Suprapubic skin (tissue), 4 donors: ENCODE measurements at regions not wholly inside any gene's neighbourhood (a gene's known extent, or its start where the extent isn't known, plus 50 kb on each side); places are given as distances from the start of the nearest gene placed in this dataset.
"Not testable (repeated sequence)": the region's sequence is repeated elsewhere in the genome, so short reads cannot be mapped to it uniquely, and the experiment has no call there.

ENCODE experiments used
- DNase-seq, 2 donors: peaks; one replicate each; pipeline ENCODE4 v3.0.0-alpha.2; 2019; ENCODE audit warnings: low spot score in 2 of 2
- H3K27ac ChIP-seq: fragments of 200-600 bp; sonication (generic); one replicate; pipeline ENCODE4 v1.5.1; 2019
- H3K27me3 ChIP-seq: fragments of 200-600 bp; sonication (generic); one replicate; pipeline ENCODE4 v1.5.1; 2019
- H3K36me3 ChIP-seq: fragments of 200-600 bp; sonication (generic); one replicate; pipeline ENCODE4 v1.5.1; 2019
- H3K4me1 ChIP-seq: fragments of 200-600 bp; sonication (generic); one replicate; pipeline ENCODE4 v1.5.1; 2019
- H3K4me3 ChIP-seq: fragments of 200-600 bp; sonication (generic); one replicate; pipeline ENCODE4 v1.5.1; 2019; ENCODE audit warnings: mild to moderate bottlenecking
- H3K9me3 ChIP-seq: fragments of 200-600 bp; sonication (generic); one replicate; pipeline ENCODE4 v1.5.1; 2019
- CTCF ChIP-seq, 2 donors: fragments of 200-600 bp in 1 of 2; fragments of 450-650 bp in 1 of 2; sonication (generic) in 1 of 2; IDR thresholded peaks; one replicate each; pipeline ENCODE4 v1.5.1; 2016 to 2019; ENCODE audit warnings: antibody characterized with exemption in 2 of 2, mild to moderate bottlenecking in 1 of 2, moderate library complexity in 1 of 2
- EP300 ChIP-seq: sonication (generic); formaldehyde crosslinking; IDR thresholded peaks from one replicate; pipeline ENCODE4 v1.6.1; 2017; ENCODE audit warnings: antibody characterized with exemption
- POLR2A ChIP-seq, 2 donors: fragments of 450-650 bp; IDR thresholded peaks; one replicate each; pipeline ENCODE4 v1.6.1; 2017; ENCODE audit warnings: antibody characterized with exemption in 2 of 2, mild to moderate bottlenecking in 2 of 2, moderate library complexity in 2 of 2
- POLR2AphosphoS5 ChIP-seq, 3 donors: sonication (generic); formaldehyde crosslinking; IDR thresholded peaks; one replicate each; pipeline ENCODE4 v1.6.1; 2017; ENCODE audit warnings: antibody characterized with exemption in 3 of 3
- WGBS: methylation state at CpG from one replicate; pipeline ENCODE4 v1.1.5; 2018; 5-methylcytosine and 5-hydroxymethylcytosine counted together

DNA sequence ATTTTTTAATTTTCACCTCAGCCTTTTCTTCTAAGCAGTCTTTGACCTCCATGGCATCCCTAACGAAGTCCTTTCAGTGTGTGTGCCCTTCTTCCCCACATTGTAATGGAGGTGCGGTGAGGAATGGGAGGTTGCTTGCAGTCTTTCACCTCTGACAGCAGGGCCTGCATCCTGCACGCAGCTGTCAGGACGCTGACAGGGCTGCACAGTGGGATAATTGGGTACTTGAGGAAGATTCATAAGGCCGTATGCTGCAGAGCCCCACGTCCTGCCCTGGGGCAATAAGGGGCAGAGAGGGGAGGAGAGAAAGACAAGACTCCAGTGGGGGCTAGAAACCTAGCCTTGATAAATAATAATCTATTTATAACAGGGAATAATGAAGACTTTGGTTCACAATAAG is 184.7 kb downstream of the SAMD5 start:
- WGBS, result 93% methylated on average over 6 of the region's 6 CpGs
- Histone ChIP-seq H3K4me1 (no peaks in the 10 kb centered on the region), H3K9me3 (no peaks in the 10 kb centered on the region), H3K36me3 (no peaks in the 10 kb centered on the region), H3K27ac (no peak overlapping the region), H3K4me3 (no peak overlapping the region), H3K27me3 (no peaks in the 10 kb centered on the region)
- no peak for DNase-seq
- TF ChIP-seq CTCF (IDR thresholded peaks at IDR 0.05), result no peak
- no peak for TF ChIP-seq POLR2AphosphoS5 (IDR thresholded peaks at IDR 0.05)
- TF ChIP-seq EP300, result no peak
- no peak for TF ChIP-seq POLR2A (IDR thresholded peaks at IDR 0.05)

GRCh38 chr6:147694556-147694955 is 186.1 kb downstream of the SAMD5 start:
- H3K4me1 ChIP-seq, H3K4me3 ChIP-seq, H3K27me3 ChIP-seq, DNase-seq, H3K36me3 ChIP-seq, H3K27ac ChIP-seq, H3K9me3 ChIP-seq: not testable (repeated sequence)
- WGBS, result 99% methylated on average over 3 of the region's 3 CpGs

- no peaks in the 10 kb centered on the region for H3K27me3 ChIP-seq
- WGBS, result 92% methylated on average over 1 of the region's 1 CpG
- no peaks in the 10 kb centered on the region for H3K36me3 ChIP-seq
- H3K4me1 ChIP-seq, result no peaks in the 10 kb centered on the region
- H3K9me3 ChIP-seq, result no peaks in the 10 kb centered on the region
- no peak overlapping the region for H3K27ac ChIP-seq
- DNase-seq, result no peak
- no peak overlapping the region for H3K4me3 ChIP-seq
- TF ChIP-seq POLR2A (IDR thresholded peaks at IDR 0.05) (no peak), CTCF (IDR thresholded peaks at IDR 0.05) (no peak), EP300 (no peak), POLR2AphosphoS5 (IDR thresholded peaks at IDR 0.05) (no peak)
These were observed 187.3 kb downstream of the SAMD5 start for GRCh38 chr6:147695819-147696218.

- Histone ChIP-seq H3K9me3 (no peaks in the 10 kb centered on the region), H3K36me3 (no peaks in the 10 kb centered on the region), H3K27ac (no peak overlapping the region), H3K4me3 (no peak overlapping the region), H3K27me3 (no peaks in the 10 kb centered on the region), H3K4me1 (no peaks in the 10 kb centered on the region)
- no peak for TF ChIP-seq POLR2A (IDR thresholded peaks at IDR 0.05)
- no peak for TF ChIP-seq CTCF (IDR thresholded peaks at IDR 0.05)
- TF ChIP-seq EP300, result no peak
- no peak for TF ChIP-seq POLR2AphosphoS5 (IDR thresholded peaks at IDR 0.05)
- DNase-seq, result no peak
- WGBS, result 91% methylated on average over 2 of the region's 2 CpGs
These were observed 190.7 kb downstream of the SAMD5 start for GRCh38 chr6:147699140-147699539.

GRCh38 chr6:147699637-147700036 is 191.1 kb downstream of the SAMD5 start:
- WGBS, result 39% methylated on average over 4 of the region's 4 CpGs
- Histone ChIP-seq H3K4me1 (no peaks in the 10 kb centered on the region), H3K4me3 (no peak overlapping the region), H3K27me3 (no peaks in the 10 kb centered on the region), H3K9me3 (no peaks in the 10 kb centered on the region), H3K36me3 (no peaks in the 10 kb centered on the region), H3K27ac (no peak overlapping the region)
- TF ChIP-seq EP300, result no peak
- no peak for TF ChIP-seq POLR2AphosphoS5 (IDR thresholded peaks at IDR 0.05)
- TF ChIP-seq POLR2A (IDR thresholded peaks at IDR 0.05), result no peak
- TF ChIP-seq CTCF (IDR thresholded peaks at IDR 0.05), result no peak
- DNase-seq, result no peak

- no peak overlapping the region for H3K27ac ChIP-seq
- TF ChIP-seq EP300, result no peak
- TF ChIP-seq CTCF (IDR thresholded peaks at IDR 0.05), result no peak
- TF ChIP-seq POLR2AphosphoS5 (IDR thresholded peaks at IDR 0.05), result no peak
- TF ChIP-seq POLR2A (IDR thresholded peaks at IDR 0.05), result no peak
- no peaks in the 10 kb centered on the region for H3K36me3 ChIP-seq
- no peaks in the 10 kb centered on the region for H3K9me3 ChIP-seq
- no peak overlapping the region for H3K4me3 ChIP-seq
- WGBS, result 24% methylated on average over 5 of the region's 5 CpGs
- no peak for DNase-seq
- H3K27me3 ChIP-seq, result no peaks in the 10 kb centered on the region
- no peaks in the 10 kb centered on the region for H3K4me1 ChIP-seq
These were observed 192.1 kb downstream of the SAMD5 start for GRCh38 chr6:147700436-147701209.
